ENCODE measurements at regions not wholly inside any gene's neighbourhood (a gene's known extent, or its start where the extent isn't known, plus 50 kb on each side); places are given as distances from the start of the nearest gene placed in this dataset.

DNA sequence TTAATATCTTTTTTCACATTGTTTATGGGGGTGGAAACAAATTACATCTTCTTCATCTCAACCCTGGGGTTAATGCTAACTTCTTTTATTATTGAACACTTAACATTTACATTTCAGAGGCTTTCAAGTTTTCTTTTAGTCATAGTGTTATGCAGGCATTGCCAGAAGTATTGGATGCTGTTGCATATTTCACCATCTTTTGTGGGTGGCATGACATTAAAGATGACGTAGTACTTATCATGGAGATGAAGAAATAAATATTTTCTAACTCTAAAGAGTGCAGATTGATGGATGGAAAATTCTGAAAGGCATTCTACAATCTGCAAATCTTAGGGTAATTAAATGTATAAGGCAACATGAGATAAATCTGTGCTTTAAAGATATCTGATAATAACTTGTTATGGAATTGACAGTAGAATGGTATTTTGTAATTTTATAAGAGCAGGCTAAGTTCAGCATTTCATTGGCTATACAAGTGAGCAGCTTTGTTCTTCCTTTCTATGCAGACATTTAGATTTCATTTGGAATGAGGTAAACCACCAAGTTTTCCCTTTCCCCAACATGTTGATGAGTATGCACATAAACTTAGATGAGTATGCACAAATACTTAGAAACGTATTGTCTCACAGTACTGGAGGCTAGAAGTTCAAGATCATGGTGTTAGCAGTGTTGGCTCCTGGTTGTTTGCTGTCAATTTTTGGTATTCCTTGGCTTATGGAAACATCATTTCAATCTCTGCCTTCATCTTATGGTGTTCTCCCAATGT lies 924.4 kb downstream of the METTL15 start:
- H3K4me2 ChIP-seq (ENCODE audit: insufficient read depth, low read length): no peak overlapping the region
- no peaks in the 10 kb centered on the region for H3K36me3 ChIP-seq (ENCODE audit: control insufficient read depth in 2 of 2, extremely low read depth in 1 of 2, insufficient read depth in 2 of 2, low read length in 2 of 2)
- FAIRE-seq (no peak), DNase-seq (ENCODE audit: low read depth, low spot score) (no peak)
- no peak overlapping the region for H3K9ac ChIP-seq (replicated peaks; ENCODE audit: extremely low read depth, insufficient read depth, low read length)
- ChIA-PET CTCF (no interaction called here), POLR2A (no interaction called here)
- intact Hi-C loops (cut with micrococcal nuclease): no loop called here
- H3K9me1 ChIP-seq (replicated peaks; ENCODE audit: control insufficient read depth, extremely low read depth, insufficient read depth, low read length): no peaks in the 10 kb centered on the region
- H3K4me1 ChIP-seq (ENCODE audit: control insufficient read depth, extremely low read depth, insufficient read depth, low read length): no peaks in the 10 kb centered on the region
- no peaks in the 10 kb centered on the region for H3K79me2 ChIP-seq (ENCODE audit: control insufficient read depth, insufficient read depth, low read length)
- no peak for TF ChIP-seq FOS (IDR thresholded peaks at IDR 0.05; ENCODE audit: borderline replicate concordance, insufficient read depth, low read length)
- no peak for TF ChIP-seq JUN (IDR thresholded peaks at IDR 0.05; ENCODE audit: borderline replicate concordance, insufficient read depth, insufficient read length, low read depth)
- TF ChIP-seq POLR2A (IDR thresholded peaks at IDR 0.05; ENCODE audit: low read depth, low read length): no peak
- TF ChIP-seq GATA2 (IDR thresholded peaks at IDR 0.05; ENCODE audit: insufficient read depth, insufficient read length, low read depth, low read length): no peak
- no peak for TF ChIP-seq EZH2 (IDR thresholded peaks at IDR 0.05; ENCODE audit: borderline replicate concordance, low read depth, low read length, severe bottlenecking)
- TF ChIP-seq, protein P1, sequence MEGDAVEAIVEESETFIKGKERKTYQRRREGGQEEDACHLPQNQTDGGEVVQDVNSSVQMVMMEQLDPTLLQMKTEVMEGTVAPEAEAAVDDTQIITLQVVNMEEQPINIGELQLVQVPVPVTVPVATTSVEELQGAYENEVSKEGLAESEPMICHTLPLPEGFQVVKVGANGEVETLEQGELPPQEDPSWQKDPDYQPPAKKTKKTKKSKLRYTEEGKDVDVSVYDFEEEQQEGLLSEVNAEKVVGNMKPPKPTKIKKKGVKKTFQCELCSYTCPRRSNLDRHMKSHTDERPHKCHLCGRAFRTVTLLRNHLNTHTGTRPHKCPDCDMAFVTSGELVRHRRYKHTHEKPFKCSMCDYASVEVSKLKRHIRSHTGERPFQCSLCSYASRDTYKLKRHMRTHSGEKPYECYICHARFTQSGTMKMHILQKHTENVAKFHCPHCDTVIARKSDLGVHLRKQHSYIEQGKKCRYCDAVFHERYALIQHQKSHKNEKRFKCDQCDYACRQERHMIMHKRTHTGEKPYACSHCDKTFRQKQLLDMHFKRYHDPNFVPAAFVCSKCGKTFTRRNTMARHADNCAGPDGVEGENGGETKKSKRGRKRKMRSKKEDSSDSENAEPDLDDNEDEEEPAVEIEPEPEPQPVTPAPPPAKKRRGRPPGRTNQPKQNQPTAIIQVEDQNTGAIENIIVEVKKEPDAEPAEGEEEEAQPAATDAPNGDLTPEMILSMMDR (IDR thresholded peaks at IDR 0.05; ENCODE audit: extremely low read depth in 1 of 2, insufficient read depth in 1 of 2, low read depth in 1 of 2, low read length in 2 of 2): no peak
- H4K20me1 ChIP-seq (replicated peaks; ENCODE audit: control insufficient read depth, extremely low read depth, insufficient read depth, low read length): no peaks in the 10 kb centered on the region
- H3K4me3 ChIP-seq (replicated peaks in 1 of 3; ENCODE audit: insufficient read depth in 1 of 3, low read depth in 1 of 3, low read length in 3 of 3): no peak overlapping the region
- H2AFZ ChIP-seq (ENCODE audit: low read depth, low read length): no peak overlapping the region
- no peaks in the 10 kb centered on the region for H3K27me3 ChIP-seq (ENCODE audit: control insufficient read depth in 2 of 2, insufficient read depth in 2 of 2, low read length in 2 of 2)
- no peak overlapping the region for H3K27ac ChIP-seq (ENCODE audit: insufficient read depth, low read depth, low read length)
- no TSS peak for BruUV-seq (replicated peaks)
- dilution Hi-C loops (cut with MboI; ENCODE audit: extremely low pct_ligation_motif_present, low sequenced_read_pairs): no loop called here
- no peaks in the 10 kb centered on the region for H3K9me3 ChIP-seq (replicated peaks; ENCODE audit: control insufficient read depth, insufficient read depth, low read length)
